Chondrocyte (in vitro differentiated cells): ENCODE measurements at regions not wholly inside any gene's neighbourhood (a gene's known extent, or its start where the extent isn't known, plus 50 kb on each side); places are given as distances from the start of the nearest gene placed in this dataset.

ENCODE experiments used
- DNase-seq: peaks from one replicate; pipeline ENCODE4 v3.0.0; 2021; ENCODE audit warnings: mixed read lengths, low spot score
- H3K27ac Mint-ChIP-seq: one replicate; pipeline ENCODE4 v1.8.0; 2021; ENCODE audit warnings: mild to moderate bottlenecking, moderate library complexity, mixed read lengths; ENCODE audit not compliant: unreplicated experiment
- H3K27me3 Mint-ChIP-seq: 2 replicates; pipeline ENCODE4 v1.8.0; 2021; ENCODE audit warnings: low read depth, mixed read lengths
- H3K36me3 Mint-ChIP-seq: 2 replicates; pipeline ENCODE4 v1.8.0; 2021; ENCODE audit warnings: low read depth, mixed read lengths
- H3K4me1 Mint-ChIP-seq: 2 replicates; pipeline ENCODE4 v1.8.0; 2021; ENCODE audit warnings: low read depth, mild to moderate bottlenecking, mixed read lengths
- H3K4me3 Mint-ChIP-seq: one replicate; pipeline ENCODE4 v1.8.0; 2021; ENCODE audit warnings: mild to moderate bottlenecking, moderate library complexity, mixed read lengths; ENCODE audit not compliant: unreplicated experiment
- H3K9me3 Mint-ChIP-seq: 2 replicates; pipeline ENCODE4 v1.8.0; 2021; ENCODE audit warnings: low read depth, mixed read lengths
- CTCF ChIP-seq: fragments of 200-600 bp; sonication (generic); IDR thresholded peaks from 2 replicates; pipeline ENCODE4 v1.5.0; 2021; ENCODE audit warnings: antibody characterized with exemption, mild to moderate bottlenecking, moderate library complexity

GRCh38 chr3:13193320-13194284, 120.4 kb upstream of the IQSEC1 start:
- H3K27me3 Mint-ChIP-seq: no peaks in the 10 kb centered on the region
- no peak overlapping the region for H3K27ac Mint-ChIP-seq
- H3K4me3 Mint-ChIP-seq: no peak overlapping the region
- H3K4me1 Mint-ChIP-seq: peaks cover 35% of the 10 kb centered on the region
- no peak for DNase-seq
- no peak for TF ChIP-seq CTCF
- H3K36me3 Mint-ChIP-seq: no peaks in the 10 kb centered on the region
- no peaks in the 10 kb centered on the region for H3K9me3 Mint-ChIP-seq

GRCh38 chr3:13192471-13193213, 119.4 kb upstream of the IQSEC1 start:
- no peaks in the 10 kb centered on the region for H3K27me3 Mint-ChIP-seq
- H3K9me3 Mint-ChIP-seq: no peaks in the 10 kb centered on the region
- H3K27ac Mint-ChIP-seq: no peak overlapping the region
- peak; percentile 68 for DNase-seq
- peaks cover 35% of the 10 kb centered on the region for H3K4me1 Mint-ChIP-seq
- TF ChIP-seq CTCF: peak; percentile 70
- no peak overlapping the region for H3K4me3 Mint-ChIP-seq
- H3K36me3 Mint-ChIP-seq: no peaks in the 10 kb centered on the region

- H3K4me1 Mint-ChIP-seq: peaks cover 41% of the 10 kb centered on the region
- no peak overlapping the region for H3K4me3 Mint-ChIP-seq
- no peak overlapping the region for H3K27ac Mint-ChIP-seq
- no peaks in the 10 kb centered on the region for H3K27me3 Mint-ChIP-seq
- no peaks in the 10 kb centered on the region for H3K36me3 Mint-ChIP-seq
- DNase-seq: no peak
- no peaks in the 10 kb centered on the region for H3K9me3 Mint-ChIP-seq
- TF ChIP-seq CTCF: no peak
Observed at GRCh38 chr3:13191016-13191415, 117.8 kb upstream of the IQSEC1 start.

GRCh38 chr3:13190378-13190765, 117.1 kb upstream of the IQSEC1 start:
- H3K4me1 Mint-ChIP-seq: peaks cover 40% of the 10 kb centered on the region

More at GRCh38 chr3:13190378-13190765, 117.1 kb upstream of the IQSEC1 start:
- H3K27ac Mint-ChIP-seq: no peak overlapping the region
- peaks cover under 1% of the 10 kb centered on the region for H3K27me3 Mint-ChIP-seq
- H3K9me3 Mint-ChIP-seq: no peaks in the 10 kb centered on the region
- H3K4me3 Mint-ChIP-seq: no peak overlapping the region
- no peak for DNase-seq
- TF ChIP-seq CTCF: no peak
- H3K36me3 Mint-ChIP-seq: no peaks in the 10 kb centered on the region
